Nephron (organoid): ENCODE measurements at regions not wholly inside any gene's neighbourhood (a gene's known extent, or its start where the extent isn't known, plus 50 kb on each side); places are given as distances from the start of the nearest gene placed in this dataset.

ENCODE experiments used
- H3K27ac Mint-ChIP-seq, 3 experiments: 2 replicates each; pipeline ENCODE4 v1.8.0; 2020; ENCODE audit warnings: mixed read lengths in 3 of 3, mild to moderate bottlenecking in 2 of 3, moderate library complexity in 1 of 3
- H3K27me3 Mint-ChIP-seq: 2 replicates; pipeline ENCODE4 v1.8.0; 2021; ENCODE audit warnings: low read depth, mild to moderate bottlenecking, moderate library complexity, mixed read lengths
- H3K36me3 Mint-ChIP-seq: 2 replicates; pipeline ENCODE4 v1.8.0; 2020; ENCODE audit warnings: low read depth, mixed read lengths
- H3K4me1 Mint-ChIP-seq: 2 replicates; pipeline ENCODE4 v1.8.0; 2020; ENCODE audit warnings: mixed read lengths
- H3K4me3 Mint-ChIP-seq, 3 experiments: 2 replicates each; pipeline ENCODE4 v1.8.0; 2020; ENCODE audit warnings: mild to moderate bottlenecking in 3 of 3, mixed read lengths in 3 of 3, moderate library complexity in 2 of 3
- H3K9me3 Mint-ChIP-seq: 2 replicates; pipeline ENCODE4 v1.8.0; 2020; ENCODE audit warnings: mixed read lengths
- CTCF ChIP-seq, 3 experiments: fragments of 200-600 bp; sonication (generic); IDR thresholded peaks; one replicate each; pipeline ENCODE4 v1.5.0; 2021; ENCODE audit warnings: antibody characterized with exemption in 3 of 3; ENCODE audit not compliant: unreplicated experiment in 3 of 3

- Mint-ChIP-seq H3K36me3 (peaks cover under 1% of the 10 kb centered on the region), H3K27ac (peak overlapping the region; percentile 85 to 92 (median 85)), H3K4me1 (peaks cover 50% of the 10 kb centered on the region), H3K4me3 (peak overlapping the region in 2 of 3 experiments; percentile 12 to 18), H3K9me3 (peaks cover 3% of the 10 kb centered on the region), H3K27me3 (peaks cover 28% of the 10 kb centered on the region)
- no peak for TF ChIP-seq CTCF (IDR thresholded peaks at IDR 0.05; ENCODE audit: unreplicated experiment in 3 of 3)
Measured at GRCh38 chr12:124655698-124656516, 88.5 kb upstream of the NCOR2 start.

- Mint-ChIP-seq H3K27me3 (peaks cover 28% of the 10 kb centered on the region), H3K27ac (peak overlapping the region; percentile 85 to 92 (median 85)), H3K4me1 (peaks cover 51% of the 10 kb centered on the region), H3K36me3 (peaks cover 7% of the 10 kb centered on the region), H3K9me3 (peaks cover 5% of the 10 kb centered on the region), H3K4me3 (peak overlapping the region; percentile 12 to 41 (median 40))
- TF ChIP-seq CTCF (IDR thresholded peaks at IDR 0.05; ENCODE audit: unreplicated experiment in 3 of 3) = no peak
Measured at GRCh38 chr12:124655048-124655697, 87.8 kb upstream of the NCOR2 start.

- Mint-ChIP-seq H3K4me3 (peak overlapping the region in 1 of 3 experiments; percentile 40), H3K9me3 (peaks cover 5% of the 10 kb centered on the region), H3K27ac (peak overlapping the region; percentile 85 to 92 (median 85)), H3K27me3 (peaks cover 23% of the 10 kb centered on the region), H3K4me1 (peaks cover 51% of the 10 kb centered on the region), H3K36me3 (peaks cover 7% of the 10 kb centered on the region)
- TF ChIP-seq CTCF (IDR thresholded peaks at IDR 0.05; ENCODE audit: unreplicated experiment in 3 of 3) = no peak
Measured at GRCh38 chr12:124654666-124655047, 87.2 kb upstream of the NCOR2 start.

- Mint-ChIP-seq H3K4me1 (peaks cover 41% of the 10 kb centered on the region), H3K9me3 (peaks cover 2% of the 10 kb centered on the region), H3K4me3 (peak overlapping the region in 2 of 3 experiments; percentile 39 to 52), H3K36me3 (peaks cover 7% of the 10 kb centered on the region), H3K27ac (peak overlapping the region; percentile 69 to 94 (median 87)), H3K27me3 (peaks cover 16% of the 10 kb centered on the region)
- TF ChIP-seq CTCF (IDR thresholded peaks at IDR 0.05; ENCODE audit: unreplicated experiment in 3 of 3) = no peak
Measured at GRCh38 chr12:124653169-124653931, 85.9 kb upstream of the NCOR2 start.

- Mint-ChIP-seq H3K4me1 (peaks cover 43% of the 10 kb centered on the region), H3K4me3 (no peak overlapping the region), H3K9me3 (peaks cover 2% of the 10 kb centered on the region), H3K27me3 (peaks cover 14% of the 10 kb centered on the region), H3K36me3 (peaks cover 7% of the 10 kb centered on the region), H3K27ac (no peak overlapping the region)
- no peak for TF ChIP-seq CTCF (IDR thresholded peaks at IDR 0.05; ENCODE audit: unreplicated experiment in 3 of 3)
Measured at GRCh38 chr12:124652661-124653060, 85.2 kb upstream of the NCOR2 start.
